OCI-LY7 (cell line): ENCODE measurements at regions not wholly inside any gene's neighbourhood (a gene's known extent, or its start where the extent isn't known, plus 50 kb on each side); places are given as distances from the start of the nearest gene placed in this dataset.

ENCODE experiments used
- BruUV-seq: library from RNA; stranded (reverse); fragments of 400-500 nt; replicated peaks from 2 replicates; lab custom pipeline; 2021; lab: Mats Ljungman, UMichigan
- CTCF ChIA-PET: fragments of 300-600 bp; sonication (Branson Sonifier 250); formaldehyde crosslinking; loops from one replicate; lab custom pipeline; 2022; ENCODE audit warnings: antibody characterized with exemption; ENCODE audit not compliant: unreplicated experiment; lab: Charles Lee
- POLR2A ChIA-PET: fragments of 300-600 bp; sonication (Branson Sonifier 250); formaldehyde crosslinking; loops from one replicate; lab custom pipeline; 2022; ENCODE audit warnings: antibody characterized with exemption; lab: Charles Lee
- DNase-seq: peaks from one replicate; pipeline ENCODE4 v3.0.0-alpha.2; 2015; ENCODE audit warnings: low spot score
- H2AFZ ChIP-seq: fragments of 200-600 bp; sonication (generic), shearing (Covaris generic); 2 replicates; pipeline ENCODE4 v1.6.1; 2014; ENCODE audit warnings: mild to moderate bottlenecking, antibody characterized with exemption, low read length, moderate library complexity
- H3K27ac ChIP-seq: fragments of 200-600 bp; sonication (generic); 2 replicates; pipeline ENCODE4 v1.5.1; 2014; ENCODE audit warnings: mixed run types, low read depth, mild to moderate bottlenecking, moderate library complexity, low read length, inconsistent platforms; ENCODE audit not compliant: poor library complexity, severe bottlenecking
- H3K36me3 ChIP-seq: fragments of 200-600 bp; sonication (generic); 2 replicates; pipeline ENCODE4 v1.6.1; 2014; ENCODE audit warnings: mild to moderate bottlenecking, antibody characterized with exemption, low read length, moderate library complexity, mixed read lengths; ENCODE audit not compliant: insufficient read depth
- H3K4me1 ChIP-seq: fragments of 200-600 bp; sonication (generic); 2 replicates; pipeline ENCODE4 v1.5.1; 2014; ENCODE audit warnings: mild to moderate bottlenecking, low read length; ENCODE audit not compliant: insufficient read depth, poor library complexity, severe bottlenecking
- H3K4me2 ChIP-seq: fragments of 200-600 bp; sonication (generic); 2 replicates; pipeline ENCODE4 v1.6.1; 2014; ENCODE audit warnings: mild to moderate bottlenecking, low read length
- H3K4me3 ChIP-seq: fragments of 200-600 bp; sonication (generic); 2 replicates; pipeline ENCODE4 v1.5.1; 2014; ENCODE audit warnings: mild to moderate bottlenecking, low read depth, low read length; ENCODE audit not compliant: poor library complexity, severe bottlenecking
- H3K79me2 ChIP-seq: fragments of 200-600 bp; sonication (generic); 2 replicates; pipeline ENCODE4 v1.6.1; 2016; ENCODE audit warnings: low read depth, mild to moderate bottlenecking, low read length, moderate library complexity, mixed read lengths; ENCODE audit not compliant: insufficient read depth
- H3K9me2 ChIP-seq: fragments of 200-600 bp; sonication (generic); 2 replicates; pipeline ENCODE4 v1.6.1; 2016; ENCODE audit warnings: mild to moderate bottlenecking, low read length, mixed read lengths; ENCODE audit not compliant: insufficient read depth
- H3K9me3 ChIP-seq: fragments of 200-600 bp; sonication (generic); 2 replicates; pipeline ENCODE4 v1.6.1; 2014; ENCODE audit warnings: mild to moderate bottlenecking, mixed run types, low read length, mixed read lengths
- H4K20me1 ChIP-seq: fragments of 200-600 bp; sonication (generic); 2 replicates; pipeline ENCODE4 v1.6.1; 2014; ENCODE audit warnings: mild to moderate bottlenecking, antibody characterized with exemption, low read length, moderate library complexity, mixed read lengths; ENCODE audit not compliant: insufficient read depth
- EZH2phosphoT487 ChIP-seq: fragments of 200-600 bp; sonication (generic); IDR thresholded peaks from 2 replicates; pipeline ENCODE4 v1.6.1; 2018; ENCODE audit warnings: low read depth, borderline replicate concordance, mild to moderate bottlenecking, mixed run types, antibody characterized with exemption, low read length, moderate library complexity, mixed read lengths
- intact Hi-C: fragments of 100-400 bp; cut with micrococcal nuclease; formaldehyde crosslinking; loops from one replicate; pipeline ENCODE4 v1.10.0; 2022; ENCODE audit not compliant: unreplicated experiment
- TF ChIP-seq, protein P1 (sequence below): fragments of 200-600 bp; sonication (generic); conservative IDR thresholded peaks from 2 replicates; pipeline ENCODE4 v1.5.1; 2014; ENCODE audit warnings: mild to moderate bottlenecking, antibody characterized with exemption, low read length, moderate library complexity, mixed read lengths

- no peaks in the 10 kb centered on the region for H3K4me1 ChIP-seq
- no peaks in the 10 kb centered on the region for H3K9me2 ChIP-seq
- no peak overlapping the region for H3K4me3 ChIP-seq
- DNase-seq, result no peak
- no peaks in the 10 kb centered on the region for H3K9me3 ChIP-seq
- no peaks in the 10 kb centered on the region for H4K20me1 ChIP-seq
- ChIA-PET POLR2A (interaction anchor here (0.8 kb wide), 1 partner anchor 12 kb away, joined by 3 read pairs; no protein-coding TSS in a partner anchor), CTCF (no interaction called here)
- no peak overlapping the region for H3K27ac ChIP-seq
- no TSS peak for BruUV-seq
- no peak overlapping the region for H3K4me2 ChIP-seq
- no peaks in the 10 kb centered on the region for H3K79me2 ChIP-seq
- no peaks in the 10 kb centered on the region for H3K36me3 ChIP-seq
- intact Hi-C loops, result no loop called here
- TF ChIP-seq EZH2phosphoT487, result no peak
- TF ChIP-seq, protein P1, sequence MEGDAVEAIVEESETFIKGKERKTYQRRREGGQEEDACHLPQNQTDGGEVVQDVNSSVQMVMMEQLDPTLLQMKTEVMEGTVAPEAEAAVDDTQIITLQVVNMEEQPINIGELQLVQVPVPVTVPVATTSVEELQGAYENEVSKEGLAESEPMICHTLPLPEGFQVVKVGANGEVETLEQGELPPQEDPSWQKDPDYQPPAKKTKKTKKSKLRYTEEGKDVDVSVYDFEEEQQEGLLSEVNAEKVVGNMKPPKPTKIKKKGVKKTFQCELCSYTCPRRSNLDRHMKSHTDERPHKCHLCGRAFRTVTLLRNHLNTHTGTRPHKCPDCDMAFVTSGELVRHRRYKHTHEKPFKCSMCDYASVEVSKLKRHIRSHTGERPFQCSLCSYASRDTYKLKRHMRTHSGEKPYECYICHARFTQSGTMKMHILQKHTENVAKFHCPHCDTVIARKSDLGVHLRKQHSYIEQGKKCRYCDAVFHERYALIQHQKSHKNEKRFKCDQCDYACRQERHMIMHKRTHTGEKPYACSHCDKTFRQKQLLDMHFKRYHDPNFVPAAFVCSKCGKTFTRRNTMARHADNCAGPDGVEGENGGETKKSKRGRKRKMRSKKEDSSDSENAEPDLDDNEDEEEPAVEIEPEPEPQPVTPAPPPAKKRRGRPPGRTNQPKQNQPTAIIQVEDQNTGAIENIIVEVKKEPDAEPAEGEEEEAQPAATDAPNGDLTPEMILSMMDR, result no peak
- H2AFZ ChIP-seq, result no peak overlapping the region
These were observed 1073.3 kb upstream of the ACVR2A start for GRCh38 chr2:146771531-146771930.

DNA sequence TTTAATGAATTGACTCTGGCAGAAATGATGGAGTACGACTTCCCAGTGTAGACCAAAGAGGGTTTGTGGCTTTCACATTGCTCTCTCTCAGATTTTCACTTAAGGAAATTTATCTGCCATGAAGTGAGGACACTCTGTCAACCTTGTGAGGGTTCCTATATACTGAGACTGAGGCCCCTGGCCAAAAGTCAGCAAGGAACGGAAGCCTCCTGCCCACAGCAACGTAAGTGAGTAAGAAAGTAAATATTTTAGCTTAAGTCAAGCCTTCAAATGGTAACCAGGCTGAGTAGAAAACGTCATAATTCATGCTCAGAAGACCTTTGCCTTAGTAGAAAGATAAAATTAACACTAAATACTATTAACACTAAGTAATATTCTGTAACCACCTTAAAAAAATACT is 1080.5 kb upstream of the ACVR2A start:
- intact Hi-C loops, result no loop called here
- Histone ChIP-seq H2AFZ (no peak overlapping the region), H3K79me2 (no peaks in the 10 kb centered on the region), H3K4me3 (no peak overlapping the region), H3K9me2 (no peaks in the 10 kb centered on the region), H4K20me1 (no peaks in the 10 kb centered on the region), H3K4me2 (no peak overlapping the region), H3K9me3 (no peaks in the 10 kb centered on the region), H3K27ac (no peak overlapping the region), H3K36me3 (no peaks in the 10 kb centered on the region), H3K4me1 (no peaks in the 10 kb centered on the region)
- TF ChIP-seq, protein P1, result no peak
- TF ChIP-seq EZH2phosphoT487, result no peak
- BruUV-seq, result no TSS peak
- ChIA-PET CTCF (no interaction called here), POLR2A (no interaction called here)
- no peak for DNase-seq

- no peak overlapping the region for H3K4me2 ChIP-seq
- TF ChIP-seq, protein P1, result no peak
- no peak for TF ChIP-seq EZH2phosphoT487
- no peaks in the 10 kb centered on the region for H3K9me3 ChIP-seq
- no peak overlapping the region for H3K4me3 ChIP-seq
- CTCF ChIA-PET, result no interaction called here
- H3K27ac ChIP-seq, result no peak overlapping the region
- intact Hi-C loops, result no loop called here
- POLR2A ChIA-PET, result interaction anchor here (0.6 kb wide), 1 partner anchor 190 kb away, joined by 3 read pairs; no protein-coding TSS in a partner anchor
- DNase-seq, result no peak
- no peaks in the 10 kb centered on the region for H3K9me2 ChIP-seq
- BruUV-seq, result no TSS peak
- H2AFZ ChIP-seq, result no peak overlapping the region
- H3K36me3 ChIP-seq, result no peaks in the 10 kb centered on the region
- no peaks in the 10 kb centered on the region for H4K20me1 ChIP-seq
- H3K4me1 ChIP-seq, result no peaks in the 10 kb centered on the region
- no peaks in the 10 kb centered on the region for H3K79me2 ChIP-seq
These were observed 1082.0 kb upstream of the ACVR2A start for GRCh38 chr2:146762786-146763185.
